ENCODE measurements at regions not wholly inside any gene's neighbourhood (a gene's known extent, or its start where the extent isn't known, plus 50 kb on each side); places are given as distances from the start of the nearest gene placed in this dataset.

DNA sequence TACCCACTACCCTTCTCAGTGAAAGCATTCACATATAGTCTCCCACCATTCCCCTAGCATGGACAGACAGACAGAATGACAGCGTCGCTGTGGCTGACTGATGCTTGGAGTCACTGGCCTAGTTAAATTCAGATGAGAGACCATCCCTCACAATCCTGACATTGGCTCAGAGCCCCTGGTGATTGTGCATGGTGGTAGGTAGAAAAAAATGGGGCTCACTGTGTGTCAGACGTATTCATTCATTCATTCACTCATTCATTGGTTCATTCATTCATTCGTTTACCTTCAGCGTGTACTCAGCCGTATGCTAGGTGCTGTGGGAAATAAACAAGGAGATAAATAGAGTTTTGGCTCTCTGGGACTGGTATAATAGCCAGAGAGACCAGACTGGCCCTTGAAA lies 73.6 kb upstream of the CALM2 start:
- H3K9me3 ChIP-seq = no peaks in the 10 kb centered on the region
- DNase-seq = no peak
- intact Hi-C loops (cut with DNase I) = no loop called here
- H3K27ac ChIP-seq = no peak overlapping the region
- H3K4me1 ChIP-seq = no peaks in the 10 kb centered on the region
- no peaks in the 10 kb centered on the region for H3K36me3 ChIP-seq
- TF ChIP-seq, protein P1, sequence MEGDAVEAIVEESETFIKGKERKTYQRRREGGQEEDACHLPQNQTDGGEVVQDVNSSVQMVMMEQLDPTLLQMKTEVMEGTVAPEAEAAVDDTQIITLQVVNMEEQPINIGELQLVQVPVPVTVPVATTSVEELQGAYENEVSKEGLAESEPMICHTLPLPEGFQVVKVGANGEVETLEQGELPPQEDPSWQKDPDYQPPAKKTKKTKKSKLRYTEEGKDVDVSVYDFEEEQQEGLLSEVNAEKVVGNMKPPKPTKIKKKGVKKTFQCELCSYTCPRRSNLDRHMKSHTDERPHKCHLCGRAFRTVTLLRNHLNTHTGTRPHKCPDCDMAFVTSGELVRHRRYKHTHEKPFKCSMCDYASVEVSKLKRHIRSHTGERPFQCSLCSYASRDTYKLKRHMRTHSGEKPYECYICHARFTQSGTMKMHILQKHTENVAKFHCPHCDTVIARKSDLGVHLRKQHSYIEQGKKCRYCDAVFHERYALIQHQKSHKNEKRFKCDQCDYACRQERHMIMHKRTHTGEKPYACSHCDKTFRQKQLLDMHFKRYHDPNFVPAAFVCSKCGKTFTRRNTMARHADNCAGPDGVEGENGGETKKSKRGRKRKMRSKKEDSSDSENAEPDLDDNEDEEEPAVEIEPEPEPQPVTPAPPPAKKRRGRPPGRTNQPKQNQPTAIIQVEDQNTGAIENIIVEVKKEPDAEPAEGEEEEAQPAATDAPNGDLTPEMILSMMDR (IDR thresholded peaks at IDR 0.05) = no peak
- H3K4me3 ChIP-seq = no peak overlapping the region
- no peaks in the 10 kb centered on the region for H3K27me3 ChIP-seq (ENCODE audit: low read depth)
- no peak for ATAC-seq

DNA sequence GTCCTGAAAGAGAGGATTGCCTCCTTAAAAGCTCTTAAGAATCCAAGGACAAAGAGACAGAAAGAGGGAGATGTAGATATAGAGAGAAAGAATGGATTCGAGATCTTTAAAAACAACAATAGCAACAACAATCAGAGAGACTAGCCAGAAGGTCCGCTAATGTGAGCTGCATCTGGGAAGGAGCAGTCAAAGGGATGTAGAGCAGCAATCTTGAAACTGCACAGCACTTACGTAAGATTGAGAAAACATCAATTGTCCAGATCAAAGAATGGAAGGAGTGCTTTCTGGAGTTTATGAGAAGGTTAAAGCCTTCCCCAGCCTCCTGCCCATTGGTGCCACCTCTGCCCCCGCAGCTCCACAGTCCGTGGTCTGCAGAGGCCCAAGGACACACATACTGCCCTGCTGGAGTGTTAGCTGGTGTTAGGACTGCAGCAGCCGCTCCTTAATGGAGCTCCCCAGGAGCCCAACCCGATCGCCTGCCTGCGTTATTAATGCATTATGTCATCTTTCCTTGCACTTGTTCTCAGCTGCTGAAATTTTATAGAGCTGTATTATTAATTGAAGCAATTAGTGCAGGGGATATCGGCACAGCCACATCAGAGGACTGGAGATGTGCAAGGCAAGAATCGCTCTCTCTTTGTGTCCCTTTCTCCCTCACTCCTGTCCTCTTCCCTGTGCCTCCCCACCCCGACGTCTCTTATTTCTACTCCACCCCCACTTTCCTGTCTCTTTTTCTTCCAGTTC lies 73.0 kb upstream of the CALM2 start:
- Histone ChIP-seq H3K9me3 (no peaks in the 10 kb centered on the region), H3K27me3 (ENCODE audit: low read depth) (no peaks in the 10 kb centered on the region), H3K4me3 (no peak overlapping the region), H3K36me3 (no peaks in the 10 kb centered on the region), H3K4me1 (no peaks in the 10 kb centered on the region), H3K27ac (no peak overlapping the region)
- peak in 1 of 2 donors; percentile 64 for ATAC-seq
- TF ChIP-seq, protein P1 (IDR thresholded peaks at IDR 0.05) = no peak
- intact Hi-C loops (cut with DNase I) = no loop called here
- no peak for DNase-seq

DNA sequence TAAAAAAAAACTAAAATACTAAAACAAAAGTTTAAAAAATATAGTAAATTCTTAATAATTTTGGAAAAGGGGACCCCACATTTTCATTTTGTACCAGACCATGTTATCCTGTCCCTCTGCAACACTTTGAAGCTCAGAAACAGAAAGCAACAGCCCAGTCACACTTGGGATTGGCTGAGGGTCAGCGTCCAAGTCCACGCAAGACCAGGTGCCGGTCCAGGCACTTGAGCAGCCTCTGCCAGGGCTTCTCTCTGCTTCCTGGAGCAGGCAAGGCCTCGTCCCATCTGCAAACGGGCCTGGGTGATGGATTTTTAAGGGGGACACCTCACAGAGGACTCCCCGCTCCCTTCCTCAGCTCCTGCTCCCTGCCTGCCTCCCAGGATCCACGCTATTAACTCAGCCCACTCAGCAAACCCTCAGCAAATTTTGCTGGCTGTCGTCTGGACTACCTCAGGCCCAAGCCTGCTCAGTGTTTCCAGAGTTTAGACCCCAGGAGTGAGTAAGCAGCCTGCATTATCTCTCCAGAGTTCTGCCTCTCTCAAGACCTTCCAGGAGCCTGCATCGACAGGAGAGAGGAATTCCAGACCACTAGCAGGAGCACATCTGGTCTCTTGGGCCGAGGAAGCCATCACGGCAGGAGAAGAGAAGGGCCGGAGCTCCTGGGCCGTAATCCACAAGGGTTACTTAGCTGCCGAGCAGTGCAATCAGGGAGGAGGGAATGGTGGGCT lies 67.4 kb upstream of the CALM2 start:
- DNase-seq (no peak), ATAC-seq (no peak)
- Histone ChIP-seq H3K4me1 (no peaks in the 10 kb centered on the region), H3K36me3 (no peaks in the 10 kb centered on the region), H3K27ac (no peak overlapping the region), H3K27me3 (ENCODE audit: low read depth) (no peaks in the 10 kb centered on the region), H3K9me3 (no peaks in the 10 kb centered on the region), H3K4me3 (no peak overlapping the region)
- intact Hi-C loops (cut with DNase I) = no loop called here
- TF ChIP-seq, protein P1 (IDR thresholded peaks at IDR 0.05) = no peak

DNA sequence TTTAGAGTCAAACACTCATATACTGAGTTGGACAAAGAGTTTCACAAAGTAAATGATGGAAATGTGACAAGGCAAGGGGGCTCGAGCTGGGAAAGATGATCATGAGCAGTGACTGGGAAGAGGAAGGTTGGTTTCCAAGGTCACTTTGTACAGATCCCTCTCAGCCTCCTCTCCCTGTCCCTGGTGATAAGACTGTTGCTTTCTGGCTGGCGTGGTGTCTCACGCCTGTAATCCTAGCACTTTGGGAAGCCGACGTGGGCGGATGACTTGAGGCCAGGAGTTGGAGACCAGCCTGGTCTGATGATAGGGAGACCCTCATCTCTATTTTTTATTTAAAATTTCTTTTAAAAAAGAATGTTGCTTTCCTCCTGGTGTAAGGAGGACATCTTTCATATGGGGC lies 65.4 kb upstream of the CALM2 start:
- DNase-seq = no peak
- Histone ChIP-seq H3K27ac (no peak overlapping the region), H3K36me3 (no peaks in the 10 kb centered on the region), H3K4me1 (no peaks in the 10 kb centered on the region), H3K9me3 (no peaks in the 10 kb centered on the region), H3K4me3 (no peak overlapping the region), H3K27me3 (ENCODE audit: low read depth) (no peaks in the 10 kb centered on the region)
- ATAC-seq = no peak
- TF ChIP-seq, protein P1 (IDR thresholded peaks at IDR 0.05) = no peak
- intact Hi-C loops (cut with DNase I) = no loop called here

DNA sequence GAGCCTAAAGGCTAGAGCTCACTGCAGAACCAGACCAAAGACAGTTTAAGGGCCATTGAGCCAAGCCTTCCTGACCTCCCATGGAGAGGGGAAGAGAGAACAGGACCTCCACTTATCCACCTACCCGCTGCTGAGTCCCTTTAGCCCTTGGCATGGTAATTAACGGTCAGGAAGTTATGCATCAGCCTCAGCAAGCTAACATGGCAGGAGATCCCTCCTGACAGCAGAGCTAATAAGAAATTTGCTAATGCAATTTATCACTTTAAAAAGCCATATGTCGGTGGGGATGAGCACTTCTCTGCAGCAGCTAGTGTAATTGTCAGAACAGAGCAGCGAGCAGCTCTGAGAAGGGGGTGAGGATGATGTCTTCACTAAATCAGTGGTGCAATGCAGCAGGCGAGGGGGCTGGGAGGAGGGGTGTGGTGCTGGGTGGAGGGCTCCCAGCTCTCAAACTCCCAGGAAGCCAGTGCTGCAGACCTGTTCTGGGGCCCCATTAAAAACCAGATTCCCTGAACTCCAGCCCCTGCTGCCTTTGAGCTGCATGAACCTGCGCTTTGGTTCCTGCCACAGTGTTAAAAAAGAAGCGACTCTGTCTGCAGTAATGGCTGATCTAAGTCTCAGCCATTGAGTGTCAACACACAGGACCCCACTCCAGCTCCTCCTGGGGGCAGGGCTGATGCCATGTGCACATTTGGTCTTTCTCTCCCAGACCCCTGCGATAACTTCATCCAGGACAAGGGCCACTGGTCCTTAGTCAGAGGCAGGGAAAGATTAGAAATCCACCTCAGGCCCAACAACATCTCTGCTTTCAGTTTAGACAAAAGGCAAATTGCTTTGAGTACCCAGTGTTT lies 63.0 kb upstream of the CALM2 start:
- intact Hi-C loops (cut with DNase I) = no loop called here
- DNase-seq (no peak), ATAC-seq (no peak)
- no peaks in the 10 kb centered on the region for H3K9me3 ChIP-seq
- H3K4me3 ChIP-seq = no peak overlapping the region
- no peaks in the 10 kb centered on the region for H3K36me3 ChIP-seq
- no peaks in the 10 kb centered on the region for H3K4me1 ChIP-seq
- H3K27ac ChIP-seq = no peak overlapping the region
- TF ChIP-seq, protein P1 (IDR thresholded peaks at IDR 0.05) = no peak
- H3K27me3 ChIP-seq (ENCODE audit: low read depth) = no peaks in the 10 kb centered on the region

Data from lower lobe of right lung (tissue), 2 donors.